ENCODE measurements at regions not wholly inside any gene's neighbourhood (a gene's known extent, or its start where the extent isn't known, plus 50 kb on each side); places are given as distances from the start of the nearest gene placed in this dataset.

DNA sequence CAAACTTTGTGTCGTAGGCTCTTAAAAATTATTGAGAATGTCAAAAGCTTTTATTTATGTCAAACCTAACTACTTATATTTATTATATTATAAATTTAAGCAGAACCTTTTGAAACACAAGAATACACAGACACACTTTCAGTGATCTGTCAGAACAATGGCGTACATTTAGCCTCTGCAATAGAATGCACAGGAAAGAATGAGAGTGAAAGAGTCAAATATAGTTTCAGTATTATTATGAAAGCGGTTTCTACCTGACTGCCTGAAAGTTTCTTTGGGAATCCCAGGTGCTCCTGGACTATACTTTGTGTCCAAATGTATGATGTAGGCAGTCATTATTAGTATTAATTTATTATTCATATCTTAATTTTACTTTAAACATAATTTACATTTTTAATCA is 872.0 kb upstream of the AGA start:
- TF ChIP-seq, protein P1, sequence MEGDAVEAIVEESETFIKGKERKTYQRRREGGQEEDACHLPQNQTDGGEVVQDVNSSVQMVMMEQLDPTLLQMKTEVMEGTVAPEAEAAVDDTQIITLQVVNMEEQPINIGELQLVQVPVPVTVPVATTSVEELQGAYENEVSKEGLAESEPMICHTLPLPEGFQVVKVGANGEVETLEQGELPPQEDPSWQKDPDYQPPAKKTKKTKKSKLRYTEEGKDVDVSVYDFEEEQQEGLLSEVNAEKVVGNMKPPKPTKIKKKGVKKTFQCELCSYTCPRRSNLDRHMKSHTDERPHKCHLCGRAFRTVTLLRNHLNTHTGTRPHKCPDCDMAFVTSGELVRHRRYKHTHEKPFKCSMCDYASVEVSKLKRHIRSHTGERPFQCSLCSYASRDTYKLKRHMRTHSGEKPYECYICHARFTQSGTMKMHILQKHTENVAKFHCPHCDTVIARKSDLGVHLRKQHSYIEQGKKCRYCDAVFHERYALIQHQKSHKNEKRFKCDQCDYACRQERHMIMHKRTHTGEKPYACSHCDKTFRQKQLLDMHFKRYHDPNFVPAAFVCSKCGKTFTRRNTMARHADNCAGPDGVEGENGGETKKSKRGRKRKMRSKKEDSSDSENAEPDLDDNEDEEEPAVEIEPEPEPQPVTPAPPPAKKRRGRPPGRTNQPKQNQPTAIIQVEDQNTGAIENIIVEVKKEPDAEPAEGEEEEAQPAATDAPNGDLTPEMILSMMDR (conservative IDR thresholded peaks at IDR 0.05; ENCODE audit: low read depth, low read length) = no peak
- H3K4me3 ChIP-seq (ENCODE audit: low read length) = no peak overlapping the region
- no peak for DNase-seq (ENCODE audit: low read depth)

- no peak for DNase-seq (ENCODE audit: low read depth)
- H3K4me3 ChIP-seq (ENCODE audit: low read length) = no peak overlapping the region
- TF ChIP-seq, protein P1 (conservative IDR thresholded peaks at IDR 0.05; ENCODE audit: low read depth, low read length) = no peak
Observed at GRCh38 chr4:178316211-178316610, 874.0 kb upstream of the AGA start.

- H3K4me3 ChIP-seq (ENCODE audit: low read length) = no peak overlapping the region
- TF ChIP-seq, protein P1 (conservative IDR thresholded peaks at IDR 0.05; ENCODE audit: low read depth, low read length) = no peak
- no peak for DNase-seq (ENCODE audit: low read depth)
Observed at GRCh38 chr4:178320003-178320402, 877.8 kb upstream of the AGA start.

DNA sequence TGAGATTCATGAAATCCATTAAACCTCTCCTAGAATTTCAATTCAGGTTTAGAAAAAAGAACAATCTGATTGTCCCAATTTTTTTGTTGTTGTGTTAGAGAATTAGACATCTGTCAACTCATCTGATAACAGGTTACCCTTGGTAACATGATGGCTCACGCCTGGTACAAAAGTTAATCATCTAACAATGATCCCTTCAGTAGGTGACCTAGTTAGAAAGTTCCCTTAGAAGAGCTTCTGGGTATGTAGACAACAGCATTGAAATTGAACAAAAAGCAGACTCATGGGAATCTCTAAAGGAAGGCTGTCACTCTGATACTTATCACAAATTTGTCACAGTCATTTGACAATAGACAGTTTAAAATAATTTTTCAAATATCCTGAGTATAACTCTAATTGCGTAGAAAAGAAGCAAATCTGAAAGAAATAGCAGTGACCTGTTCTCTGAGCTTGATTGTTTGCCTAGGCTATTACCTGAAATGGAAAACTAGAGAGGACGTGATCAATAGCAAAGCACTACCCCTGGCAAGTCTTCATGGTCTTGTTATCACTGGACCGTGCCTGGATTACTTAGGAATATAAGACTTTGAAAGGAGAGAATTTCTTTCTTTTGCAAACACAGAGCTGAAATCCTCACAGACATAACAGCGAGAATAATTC is 880.4 kb upstream of the AGA start:
- DNase-seq (ENCODE audit: low read depth) = no peak
- H3K4me3 ChIP-seq (ENCODE audit: low read length) = no peak overlapping the region
- TF ChIP-seq, protein P1 (conservative IDR thresholded peaks at IDR 0.05; ENCODE audit: low read depth, low read length) = no peak

- no peak overlapping the region for H3K4me3 ChIP-seq (ENCODE audit: low read length)
- TF ChIP-seq, protein P1 (conservative IDR thresholded peaks at IDR 0.05; ENCODE audit: low read depth, low read length) = no peak
- no peak for DNase-seq (ENCODE audit: low read depth)
Observed at GRCh38 chr4:178329226-178329872, 887.1 kb upstream of the AGA start.

DNA sequence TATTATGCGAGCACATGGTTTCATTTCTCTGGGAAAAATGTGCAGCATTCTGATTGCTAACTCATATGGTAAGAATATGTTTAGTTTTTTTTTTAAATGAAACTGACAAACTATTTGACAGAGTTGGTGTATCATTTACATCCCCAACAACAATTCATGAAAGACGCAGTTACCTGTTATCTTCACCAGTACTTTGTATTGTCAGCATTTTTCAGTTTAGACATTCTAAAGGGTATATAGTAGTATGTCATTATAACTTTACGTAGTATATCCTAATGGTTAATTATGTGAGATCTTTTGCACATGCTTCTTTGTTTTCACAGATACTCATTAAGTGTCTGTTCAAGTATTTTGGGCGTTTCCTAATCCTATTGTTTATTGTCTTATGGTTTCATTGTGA is 891.1 kb upstream of the AGA start:
- TF ChIP-seq, protein P1 (conservative IDR thresholded peaks at IDR 0.05; ENCODE audit: low read depth, low read length) = no peak
- no peak overlapping the region for H3K4me3 ChIP-seq (ENCODE audit: low read length)
- no peak for DNase-seq (ENCODE audit: low read depth)

- no peak overlapping the region for H3K4me3 ChIP-seq (ENCODE audit: low read length)
- DNase-seq (ENCODE audit: low read depth) = no peak
- TF ChIP-seq, protein P1 (conservative IDR thresholded peaks at IDR 0.05; ENCODE audit: low read depth, low read length) = no peak
Observed at GRCh38 chr4:178339769-178340168, 897.5 kb upstream of the AGA start.

Measured in retinal pigment epithelial cell (primary cell).